Mucosa of descending colon (tissue), 3 donors: ENCODE measurements at regions not wholly inside any gene's neighbourhood (a gene's known extent, or its start where the extent isn't known, plus 50 kb on each side); places are given as distances from the start of the nearest gene placed in this dataset.

Source experiments
- ATAC-seq: fragments of 200-7000 bp; cut with Tn5 transposase; one replicate; pipeline ENCODE4 v1.9.1; 2020; ENCODE audit warnings: mild to moderate bottlenecking, moderate library complexity
- DNase-seq, 3 donors: peaks; one replicate each; pipeline ENCODE4 v3.0.0-alpha.2; 2020
- H3K36me3 ChIP-seq: fragments of 200-600 bp; one replicate; pipeline ENCODE4 v1.8.0; 2021; ENCODE audit warnings: low read depth, mild to moderate bottlenecking
- H3K4me1 ChIP-seq: fragments of 200-600 bp; one replicate; pipeline ENCODE4 v1.8.0; 2021; ENCODE audit warnings: low read depth, mild to moderate bottlenecking
- H3K4me3 ChIP-seq: fragments of 200-600 bp; one replicate; pipeline ENCODE4 v1.8.0; 2021; ENCODE audit warnings: mild to moderate bottlenecking
- H3K9me3 ChIP-seq: fragments of 200-600 bp; one replicate; pipeline ENCODE4 v1.8.0; 2021; ENCODE audit warnings: mild to moderate bottlenecking
- intact Hi-C, 2 donors: fragments of 100-400 bp; cut with DNase I in 1 of 2; cut with micrococcal nuclease in 1 of 2; formaldehyde crosslinking; loops; one replicate each; pipeline versions ENCODE4 v1.11.0 to v1.11.1; 2022; cut with DNase I, micrococcal nuclease
- TF ChIP-seq, protein P1 (sequence below): fragments of 200-600 bp; IDR thresholded peaks from one replicate; pipeline ENCODE4 v1.8.0; 2022; ENCODE audit warnings: antibody characterized with exemption, mild to moderate bottlenecking
- donor health status: DM: no; HTN: no; CAD: no; lungs with moderate emphysema.
- donor health status: DM: no; HTN: no; CAD: no.
- donor health status: DM: no; HTN: yes; CAD: no.

DNA sequence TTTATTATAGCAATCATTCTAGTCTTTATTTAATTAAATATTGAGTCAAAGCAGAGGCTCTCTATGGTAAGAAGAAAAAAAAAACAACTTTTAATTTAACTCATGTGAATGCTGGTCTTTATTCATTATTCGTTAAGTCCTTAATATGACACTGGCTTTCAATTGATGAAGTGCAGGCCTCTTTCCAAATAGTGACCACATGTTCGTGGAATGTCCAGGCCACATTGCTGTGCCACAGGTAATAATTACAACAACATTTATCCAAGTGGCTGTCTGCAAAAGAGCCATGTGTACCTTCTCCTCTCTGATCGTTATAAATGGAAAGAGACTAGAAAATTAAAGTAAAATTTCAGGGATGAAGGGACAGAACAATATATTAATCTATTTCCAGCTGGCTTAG lies 220.1 kb upstream of the PABPC4L start:
- TF ChIP-seq, protein P1, sequence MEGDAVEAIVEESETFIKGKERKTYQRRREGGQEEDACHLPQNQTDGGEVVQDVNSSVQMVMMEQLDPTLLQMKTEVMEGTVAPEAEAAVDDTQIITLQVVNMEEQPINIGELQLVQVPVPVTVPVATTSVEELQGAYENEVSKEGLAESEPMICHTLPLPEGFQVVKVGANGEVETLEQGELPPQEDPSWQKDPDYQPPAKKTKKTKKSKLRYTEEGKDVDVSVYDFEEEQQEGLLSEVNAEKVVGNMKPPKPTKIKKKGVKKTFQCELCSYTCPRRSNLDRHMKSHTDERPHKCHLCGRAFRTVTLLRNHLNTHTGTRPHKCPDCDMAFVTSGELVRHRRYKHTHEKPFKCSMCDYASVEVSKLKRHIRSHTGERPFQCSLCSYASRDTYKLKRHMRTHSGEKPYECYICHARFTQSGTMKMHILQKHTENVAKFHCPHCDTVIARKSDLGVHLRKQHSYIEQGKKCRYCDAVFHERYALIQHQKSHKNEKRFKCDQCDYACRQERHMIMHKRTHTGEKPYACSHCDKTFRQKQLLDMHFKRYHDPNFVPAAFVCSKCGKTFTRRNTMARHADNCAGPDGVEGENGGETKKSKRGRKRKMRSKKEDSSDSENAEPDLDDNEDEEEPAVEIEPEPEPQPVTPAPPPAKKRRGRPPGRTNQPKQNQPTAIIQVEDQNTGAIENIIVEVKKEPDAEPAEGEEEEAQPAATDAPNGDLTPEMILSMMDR = no peak
- intact Hi-C loops = no loop called here
- ATAC-seq = no peak
- Histone ChIP-seq H3K4me1 (no peaks in the 10 kb centered on the region), H3K36me3 (no peaks in the 10 kb centered on the region), H3K9me3 (no peaks in the 10 kb centered on the region), H3K4me3 (no peak overlapping the region)
- DNase-seq = no peak

- no peak overlapping the region for H3K4me3 ChIP-seq
- no peak for DNase-seq
- intact Hi-C loops = no loop called here
- no peak for ATAC-seq
- TF ChIP-seq, protein P1 = no peak
- H3K4me1 ChIP-seq = no peaks in the 10 kb centered on the region
- H3K9me3 ChIP-seq = no peaks in the 10 kb centered on the region
- H3K36me3 ChIP-seq = no peaks in the 10 kb centered on the region
These were observed 207.3 kb upstream of the PABPC4L start for GRCh38 chr4:134408897-134409296.

- no peaks in the 10 kb centered on the region for H3K4me1 ChIP-seq
- DNase-seq (no peak), ATAC-seq (no peak)
- H3K4me3 ChIP-seq = no peak overlapping the region
- intact Hi-C loops = no loop called here
- no peaks in the 10 kb centered on the region for H3K9me3 ChIP-seq
- TF ChIP-seq, protein P1 = no peak
- no peaks in the 10 kb centered on the region for H3K36me3 ChIP-seq
These were observed 200.2 kb upstream of the PABPC4L start for GRCh38 chr4:134401798-134402197.

- Histone ChIP-seq H3K36me3 (no peaks in the 10 kb centered on the region), H3K9me3 (no peaks in the 10 kb centered on the region), H3K4me1 (no peaks in the 10 kb centered on the region), H3K4me3 (no peak overlapping the region)
- ATAC-seq = no peak
- DNase-seq = no peak
- TF ChIP-seq, protein P1 = no peak
- intact Hi-C loops = no loop called here
These were observed 192.0 kb upstream of the PABPC4L start for GRCh38 chr4:134393592-134393991.

DNA sequence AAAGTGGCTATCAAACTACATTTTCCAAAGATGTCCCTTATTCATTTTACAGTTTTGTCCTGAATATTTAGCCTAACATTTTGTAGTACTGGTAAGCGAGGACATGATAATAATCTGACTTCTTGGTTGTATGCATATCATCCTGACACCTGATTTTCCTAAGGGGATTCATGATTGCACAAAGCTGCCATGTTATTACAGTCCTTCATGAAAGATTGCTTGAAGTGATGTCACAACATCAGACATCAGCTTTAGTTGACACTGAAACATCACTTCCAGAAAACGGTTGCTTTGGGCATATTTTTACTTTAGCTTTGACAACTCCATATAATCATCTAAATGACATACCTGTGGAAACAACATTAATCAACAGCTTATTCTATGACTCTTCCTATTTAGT lies 188.7 kb upstream of the PABPC4L start:
- Histone ChIP-seq H3K9me3 (no peaks in the 10 kb centered on the region), H3K4me1 (no peaks in the 10 kb centered on the region), H3K4me3 (no peak overlapping the region), H3K36me3 (no peaks in the 10 kb centered on the region)
- DNase-seq (no peak), ATAC-seq (no peak)
- TF ChIP-seq, protein P1 = no peak
- intact Hi-C loops = no loop called here

GRCh38 chr4:134388351-134388750 lies 186.8 kb upstream of the PABPC4L start:
- Histone ChIP-seq H3K4me3 (no peak overlapping the region), H3K36me3 (no peaks in the 10 kb centered on the region), H3K4me1 (no peaks in the 10 kb centered on the region), H3K9me3 (no peaks in the 10 kb centered on the region)
- TF ChIP-seq, protein P1 = no peak
- intact Hi-C loops = no loop called here
- DNase-seq = no peak
- no peak for ATAC-seq
